ENCODE measurements at regions not wholly inside any gene's neighbourhood (a gene's known extent, or its start where the extent isn't known, plus 50 kb on each side); places are given as distances from the start of the nearest gene placed in this dataset.
"Not testable (repeated sequence)": the region's sequence is repeated elsewhere in the genome, so short reads cannot be mapped to it uniquely, and the experiment has no call there.

GRCh38 chr20:54726687-54727300 is 251.4 kb downstream of the DOK5 start:
- no peak for DNase-seq (ENCODE audit: low spot score)

GRCh38 chr20:54725266-54725665 is 249.9 kb downstream of the DOK5 start:
- DNase-seq (ENCODE audit: low spot score), result not testable (repeated sequence)

- no peak for DNase-seq (ENCODE audit: low spot score)
Observed at GRCh38 chr20:54723723-54724122, 248.3 kb downstream of the DOK5 start.

- DNase-seq (ENCODE audit: low spot score), result no peak
Observed at GRCh38 chr20:54717983-54718382, 242.6 kb downstream of the DOK5 start.

- DNase-seq (ENCODE audit: low spot score), result no peak
Observed at GRCh38 chr20:54716790-54717189, 241.4 kb downstream of the DOK5 start.

GRCh38 chr20:54716174-54716747 is 240.9 kb downstream of the DOK5 start:
- no peak for DNase-seq (ENCODE audit: low spot score)

GRCh38 chr20:54714817-54715216 is 239.4 kb downstream of the DOK5 start:
- no peak for DNase-seq (ENCODE audit: low spot score)

GRCh38 chr20:54713727-54714126 is 238.3 kb downstream of the DOK5 start:
- DNase-seq (ENCODE audit: low spot score), result no peak

- DNase-seq (ENCODE audit: low spot score), result no peak
Observed at GRCh38 chr20:54711071-54711470, 235.7 kb downstream of the DOK5 start.

- no peak for DNase-seq (ENCODE audit: low spot score)
Observed at GRCh38 chr20:54710341-54710740, 234.9 kb downstream of the DOK5 start.

GRCh38 chr20:54708229-54708628 is 232.8 kb downstream of the DOK5 start:
- no peak for DNase-seq (ENCODE audit: low spot score)

GRCh38 chr20:54707801-54708200 is 232.4 kb downstream of the DOK5 start:
- no peak for DNase-seq (ENCODE audit: low spot score)

GRCh38 chr20:54706581-54706980 is 231.2 kb downstream of the DOK5 start:
- DNase-seq (ENCODE audit: low spot score), result no peak

- DNase-seq (ENCODE audit: low spot score), result no peak
Observed at GRCh38 chr20:54704032-54704635, 228.7 kb downstream of the DOK5 start.
